Left ventricle myocardium inferior (tissue), 1 donor: ENCODE measurements at regions not wholly inside any gene's neighbourhood (a gene's known extent, or its start where the extent isn't known, plus 50 kb on each side); places are given as distances from the start of the nearest gene placed in this dataset.

ENCODE experiments used
- DNase-seq: peaks from one replicate; pipeline ENCODE4 v3.0.0-alpha.2; 2020
- H3K27ac ChIP-seq: fragments of 200-600 bp; replicated peaks from 2 replicates; pipeline ENCODE4 v1.8.0; 2021
- H3K27me3 ChIP-seq: fragments of 200-600 bp; 2 replicates; pipeline ENCODE4 v1.8.0; 2021; ENCODE audit warnings: low read depth
- H3K36me3 ChIP-seq: fragments of 200-600 bp; 2 replicates; pipeline ENCODE4 v1.8.0; 2021
- H3K4me1 ChIP-seq: fragments of 200-600 bp; 2 replicates; pipeline ENCODE4 v1.8.0; 2021
- H3K4me3 ChIP-seq: fragments of 200-600 bp; 2 replicates; pipeline ENCODE4 v1.8.0; 2021; ENCODE audit warnings: mild to moderate bottlenecking, moderate library complexity
- H3K9me3 ChIP-seq: fragments of 200-600 bp; replicated peaks from 2 replicates; pipeline ENCODE4 v1.8.0; 2021
- intact Hi-C: fragments of 100-400 bp; cut with micrococcal nuclease; formaldehyde crosslinking; loops from one replicate; pipeline ENCODE4 v1.11.0; 2022
- TF ChIP-seq, protein P1 (sequence below): fragments of 200-600 bp; IDR thresholded peaks from 2 replicates; pipeline ENCODE4 v1.8.0; 2021; ENCODE audit warnings: antibody characterized with exemption, mild to moderate bottlenecking, borderline replicate concordance
- donor health status: DM: no; HTN: yes; CAD: no; lungs with severe emphysema.

DNA sequence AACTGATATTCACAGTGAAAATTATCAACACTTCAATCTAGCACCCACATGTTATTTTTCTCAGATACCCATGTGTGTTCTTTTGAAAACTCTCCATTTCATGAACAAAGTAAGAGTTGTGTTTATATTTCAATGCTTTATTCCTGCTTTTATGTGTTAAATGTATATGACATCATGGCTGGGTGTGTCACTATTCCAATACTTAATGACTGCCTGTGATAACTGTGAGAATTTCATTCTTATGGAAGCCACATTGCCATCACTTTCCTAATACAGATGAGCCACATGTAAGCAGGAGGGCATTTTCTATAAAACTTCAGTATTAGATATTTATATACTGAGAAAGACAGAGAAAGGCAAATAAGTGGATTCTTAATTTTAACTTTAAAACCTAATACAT lies 100.4 kb upstream of the FIGN start:
- intact Hi-C loops: no loop called here
- H3K4me3 ChIP-seq: no peak overlapping the region
- no peaks in the 10 kb centered on the region for H3K27me3 ChIP-seq
- DNase-seq: no peak
- H3K4me1 ChIP-seq: no peaks in the 10 kb centered on the region
- H3K9me3 ChIP-seq: no peaks in the 10 kb centered on the region
- H3K36me3 ChIP-seq: no peaks in the 10 kb centered on the region
- TF ChIP-seq, protein P1, sequence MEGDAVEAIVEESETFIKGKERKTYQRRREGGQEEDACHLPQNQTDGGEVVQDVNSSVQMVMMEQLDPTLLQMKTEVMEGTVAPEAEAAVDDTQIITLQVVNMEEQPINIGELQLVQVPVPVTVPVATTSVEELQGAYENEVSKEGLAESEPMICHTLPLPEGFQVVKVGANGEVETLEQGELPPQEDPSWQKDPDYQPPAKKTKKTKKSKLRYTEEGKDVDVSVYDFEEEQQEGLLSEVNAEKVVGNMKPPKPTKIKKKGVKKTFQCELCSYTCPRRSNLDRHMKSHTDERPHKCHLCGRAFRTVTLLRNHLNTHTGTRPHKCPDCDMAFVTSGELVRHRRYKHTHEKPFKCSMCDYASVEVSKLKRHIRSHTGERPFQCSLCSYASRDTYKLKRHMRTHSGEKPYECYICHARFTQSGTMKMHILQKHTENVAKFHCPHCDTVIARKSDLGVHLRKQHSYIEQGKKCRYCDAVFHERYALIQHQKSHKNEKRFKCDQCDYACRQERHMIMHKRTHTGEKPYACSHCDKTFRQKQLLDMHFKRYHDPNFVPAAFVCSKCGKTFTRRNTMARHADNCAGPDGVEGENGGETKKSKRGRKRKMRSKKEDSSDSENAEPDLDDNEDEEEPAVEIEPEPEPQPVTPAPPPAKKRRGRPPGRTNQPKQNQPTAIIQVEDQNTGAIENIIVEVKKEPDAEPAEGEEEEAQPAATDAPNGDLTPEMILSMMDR: no peak
- H3K27ac ChIP-seq: no peak overlapping the region

DNA sequence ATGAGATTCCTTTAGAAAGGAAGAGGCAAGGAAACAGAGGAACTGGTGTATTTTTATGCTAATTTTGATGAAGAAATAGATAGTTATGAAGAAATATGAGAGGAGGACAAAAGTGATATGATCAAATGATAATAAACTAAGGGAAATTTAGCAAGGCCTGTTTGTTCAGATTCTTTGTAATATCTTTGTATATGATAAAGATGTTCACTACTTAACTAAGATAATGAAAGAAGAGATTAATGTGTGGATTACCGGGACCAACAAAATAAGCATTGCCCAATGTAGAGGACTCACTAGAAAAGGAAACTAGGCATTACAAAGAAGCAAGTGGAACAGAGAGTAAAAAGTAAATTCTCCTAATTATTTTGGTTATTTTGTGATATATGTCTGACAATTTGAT lies 99.0 kb upstream of the FIGN start:
- no peak overlapping the region for H3K27ac ChIP-seq
- no peak for DNase-seq

DNA sequence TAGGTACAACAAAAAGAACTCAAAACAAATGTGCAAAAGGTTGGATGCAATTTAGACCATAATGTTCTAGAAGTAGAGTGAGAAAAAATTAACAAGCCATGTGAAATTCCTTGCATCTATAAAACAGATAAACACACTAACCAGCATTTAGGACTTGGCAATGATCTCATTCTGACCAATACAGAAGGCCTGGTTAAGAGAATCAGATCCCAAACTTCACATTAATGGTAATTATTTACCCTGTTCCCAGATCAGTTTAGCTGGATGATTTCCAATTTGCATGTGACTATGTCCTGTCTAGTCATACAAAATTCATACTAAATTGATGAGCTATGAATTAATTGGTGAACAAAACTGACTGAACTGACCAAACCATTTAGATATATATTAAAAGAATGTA lies 98.4 kb upstream of the FIGN start:
- H3K4me1 ChIP-seq: no peaks in the 10 kb centered on the region
- H3K9me3 ChIP-seq: no peaks in the 10 kb centered on the region
- H3K36me3 ChIP-seq: no peaks in the 10 kb centered on the region
- no peak overlapping the region for H3K27ac ChIP-seq
- intact Hi-C loops: no loop called here
- no peak overlapping the region for H3K4me3 ChIP-seq
- DNase-seq: no peak
- TF ChIP-seq, protein P1: no peak
- H3K27me3 ChIP-seq: no peaks in the 10 kb centered on the region

More for the DNA sequence above, 99.0 kb upstream of the FIGN start:
- H3K4me3 ChIP-seq: no peak overlapping the region
- no peaks in the 10 kb centered on the region for H3K27me3 ChIP-seq
- intact Hi-C loops: no loop called here
- H3K36me3 ChIP-seq: no peaks in the 10 kb centered on the region
- TF ChIP-seq, protein P1: no peak
- no peaks in the 10 kb centered on the region for H3K9me3 ChIP-seq
- H3K4me1 ChIP-seq: no peaks in the 10 kb centered on the region

DNA sequence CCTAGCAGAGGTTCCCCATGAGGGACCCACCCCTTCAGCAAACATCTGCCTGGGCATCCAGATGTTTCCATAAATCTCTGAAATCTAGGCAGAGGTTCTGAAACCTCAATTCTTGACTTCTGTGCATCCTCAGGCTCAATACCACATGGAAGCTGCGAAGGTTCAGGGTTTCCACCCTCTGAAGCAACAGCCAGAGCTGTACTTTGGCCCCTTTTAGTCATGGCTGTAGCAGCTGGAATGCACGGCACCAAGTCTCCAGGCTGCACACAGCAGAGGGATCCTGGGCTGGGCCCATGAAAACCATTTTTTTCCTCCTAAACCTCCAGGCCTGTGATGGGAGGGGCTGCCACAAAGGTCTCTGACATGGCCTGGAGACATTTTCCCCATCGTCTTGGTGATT lies 93.0 kb upstream of the FIGN start:
- Histone ChIP-seq H3K27ac (no peak overlapping the region), H3K36me3 (no peaks in the 10 kb centered on the region), H3K27me3 (no peaks in the 10 kb centered on the region), H3K4me1 (no peaks in the 10 kb centered on the region), H3K4me3 (no peak overlapping the region), H3K9me3 (no peaks in the 10 kb centered on the region)
- intact Hi-C loops: no loop called here
- no peak for DNase-seq
- TF ChIP-seq, protein P1: no peak

DNA sequence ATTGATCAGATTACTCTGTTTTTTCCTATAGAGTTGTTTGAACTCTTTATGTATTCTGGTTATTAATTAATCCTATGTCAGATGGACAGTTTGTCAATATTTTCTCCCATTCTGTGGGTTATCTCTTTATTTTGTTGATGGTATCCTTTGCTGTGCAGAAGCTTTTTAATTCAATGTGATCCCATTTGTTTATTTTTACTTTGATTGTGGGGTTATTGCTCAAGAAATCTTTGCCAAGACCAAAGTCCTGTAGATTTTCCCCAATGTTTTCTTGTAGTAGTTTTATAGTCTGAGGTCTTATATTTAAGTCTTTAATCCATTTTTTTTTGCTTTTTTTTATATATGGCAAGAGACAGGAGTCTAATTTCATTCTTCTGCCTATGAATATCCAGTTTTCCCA lies 86.2 kb upstream of the FIGN start:
- Histone ChIP-seq H3K4me1 (no peaks in the 10 kb centered on the region), H3K27ac (no peak overlapping the region), H3K4me3 (no peak overlapping the region), H3K9me3 (peaks cover 10% of the 10 kb centered on the region), H3K36me3 (no peaks in the 10 kb centered on the region), H3K27me3 (no peaks in the 10 kb centered on the region)
- intact Hi-C loops: no loop called here
- DNase-seq: no peak
- TF ChIP-seq, protein P1: no peak
